Mucosa of stomach (tissue), 1 donor: ENCODE measurements at regions not wholly inside any gene's neighbourhood (a gene's known extent, or its start where the extent isn't known, plus 50 kb on each side); places are given as distances from the start of the nearest gene placed in this dataset.

Source experiments
- H3K27me3 ChIP-seq: one replicate; pipeline ENCODE4 v1.7.0; 2013; ENCODE audit warnings: mild to moderate bottlenecking, low read length; ENCODE audit not compliant: control insufficient read depth, insufficient read depth
- H3K36me3 ChIP-seq: one replicate; pipeline ENCODE4 v1.7.0; 2013; ENCODE audit warnings: low read length; ENCODE audit not compliant: control insufficient read depth, insufficient read depth
- H3K4me1 ChIP-seq: one replicate; pipeline ENCODE4 v1.7.0; 2013; ENCODE audit warnings: mild to moderate bottlenecking, low read length; ENCODE audit not compliant: control insufficient read depth, insufficient read depth
- H3K4me3 ChIP-seq: one replicate; pipeline ENCODE4 v1.7.0; 2013; ENCODE audit warnings: low read length
- H3K9ac ChIP-seq: one replicate; pipeline ENCODE4 v1.7.0; 2013; ENCODE audit warnings: mild to moderate bottlenecking, low read length, moderate library complexity
- H3K9me3 ChIP-seq: one replicate; pipeline ENCODE4 v1.7.0; 2013; ENCODE audit warnings: mild to moderate bottlenecking, low read length, moderate library complexity; ENCODE audit not compliant: control insufficient read depth
- donor health status: Pancreatic carcinoma.

GRCh38 chr3:76474632-76475031 lies 565.3 kb upstream of the ROBO2 start:
- Histone ChIP-seq H3K4me1 (no peaks in the 10 kb centered on the region), H3K9ac (no peak overlapping the region), H3K4me3 (no peak overlapping the region), H3K27me3 (no peaks in the 10 kb centered on the region), H3K9me3 (no peaks in the 10 kb centered on the region), H3K36me3 (no peaks in the 10 kb centered on the region)

- Histone ChIP-seq H3K27me3 (no peaks in the 10 kb centered on the region), H3K4me1 (no peaks in the 10 kb centered on the region), H3K9me3 (no peaks in the 10 kb centered on the region), H3K36me3 (no peaks in the 10 kb centered on the region), H3K4me3 (no peak overlapping the region), H3K9ac (no peak overlapping the region)
Observed at GRCh38 chr3:76479161-76479650, 560.7 kb upstream of the ROBO2 start.

GRCh38 chr3:76482510-76482909 lies 557.4 kb upstream of the ROBO2 start:
- Histone ChIP-seq H3K36me3 (no peaks in the 10 kb centered on the region), H3K4me3 (no peak overlapping the region), H3K4me1 (no peaks in the 10 kb centered on the region), H3K9me3 (no peaks in the 10 kb centered on the region), H3K9ac (no peak overlapping the region), H3K27me3 (no peaks in the 10 kb centered on the region)

GRCh38 chr3:76487446-76487845 lies 552.5 kb upstream of the ROBO2 start:
- H3K36me3 ChIP-seq = no peaks in the 10 kb centered on the region
- no peaks in the 10 kb centered on the region for H3K27me3 ChIP-seq
- H3K9ac ChIP-seq = no peak overlapping the region
- no peaks in the 10 kb centered on the region for H3K9me3 ChIP-seq
- no peaks in the 10 kb centered on the region for H3K4me1 ChIP-seq
- no peak overlapping the region for H3K4me3 ChIP-seq

GRCh38 chr3:76490064-76490463 lies 549.8 kb upstream of the ROBO2 start:
- Histone ChIP-seq H3K9me3 (no peaks in the 10 kb centered on the region), H3K4me1 (no peaks in the 10 kb centered on the region), H3K9ac (no peak overlapping the region), H3K4me3 (no peak overlapping the region), H3K27me3 (no peaks in the 10 kb centered on the region), H3K36me3 (no peaks in the 10 kb centered on the region)

GRCh38 chr3:76495216-76495615 lies 544.7 kb upstream of the ROBO2 start:
- Histone ChIP-seq H3K27me3 (no peaks in the 10 kb centered on the region), H3K4me3 (no peak overlapping the region)

GRCh38 chr3:76497636-76498035 lies 542.3 kb upstream of the ROBO2 start:
- Histone ChIP-seq H3K9me3 (no peaks in the 10 kb centered on the region), H3K4me3 (no peak overlapping the region), H3K9ac (no peak overlapping the region), H3K36me3 (no peaks in the 10 kb centered on the region), H3K27me3 (no peaks in the 10 kb centered on the region), H3K4me1 (no peaks in the 10 kb centered on the region)

More at GRCh38 chr3:76495216-76495615, 544.7 kb upstream of the ROBO2 start:
- Histone ChIP-seq H3K9me3 (no peaks in the 10 kb centered on the region), H3K36me3 (no peaks in the 10 kb centered on the region), H3K9ac (no peak overlapping the region), H3K4me1 (no peaks in the 10 kb centered on the region)

GRCh38 chr3:76500746-76501275 lies 539.1 kb upstream of the ROBO2 start:
- Histone ChIP-seq H3K27me3 (no peaks in the 10 kb centered on the region), H3K4me1 (no peaks in the 10 kb centered on the region), H3K36me3 (no peaks in the 10 kb centered on the region), H3K9ac (no peak overlapping the region), H3K9me3 (no peaks in the 10 kb centered on the region), H3K4me3 (no peak overlapping the region)

GRCh38 chr3:76501315-76501714 lies 538.6 kb upstream of the ROBO2 start:
- H3K9ac ChIP-seq = no peak overlapping the region
- no peak overlapping the region for H3K4me3 ChIP-seq
- H3K27me3 ChIP-seq = no peaks in the 10 kb centered on the region
- no peaks in the 10 kb centered on the region for H3K4me1 ChIP-seq
- H3K9me3 ChIP-seq = no peaks in the 10 kb centered on the region
- no peaks in the 10 kb centered on the region for H3K36me3 ChIP-seq

GRCh38 chr3:76502076-76502475 lies 537.8 kb upstream of the ROBO2 start:
- H3K36me3 ChIP-seq = no peaks in the 10 kb centered on the region
- H3K4me3 ChIP-seq = no peak overlapping the region
- H3K9me3 ChIP-seq = no peaks in the 10 kb centered on the region
- H3K9ac ChIP-seq = no peak overlapping the region
- H3K27me3 ChIP-seq = no peaks in the 10 kb centered on the region
- H3K4me1 ChIP-seq = no peaks in the 10 kb centered on the region

- Histone ChIP-seq H3K27me3 (no peaks in the 10 kb centered on the region), H3K9me3 (no peaks in the 10 kb centered on the region), H3K4me1 (no peaks in the 10 kb centered on the region), H3K4me3 (no peak overlapping the region), H3K36me3 (no peaks in the 10 kb centered on the region), H3K9ac (no peak overlapping the region)
Observed at GRCh38 chr3:76505202-76505845, 534.6 kb upstream of the ROBO2 start.

- Histone ChIP-seq H3K9ac (no peak overlapping the region), H3K4me1 (no peaks in the 10 kb centered on the region), H3K9me3 (no peaks in the 10 kb centered on the region), H3K4me3 (no peak overlapping the region), H3K27me3 (no peaks in the 10 kb centered on the region), H3K36me3 (no peaks in the 10 kb centered on the region)
Observed at GRCh38 chr3:76509179-76509830, 530.6 kb upstream of the ROBO2 start.
